ENCODE measurements at regions not wholly inside any gene's neighbourhood (a gene's known extent, or its start where the extent isn't known, plus 50 kb on each side); places are given as distances from the start of the nearest gene placed in this dataset.

- no peak overlapping the region for H3K4me2 ChIP-seq
- peak overlapping the region; percentile 66; the same call in 1 of the 2 replicates for H2AFZ ChIP-seq
- no peaks in the 10 kb centered on the region for H3K36me3 ChIP-seq (ENCODE audit: insufficient read depth)
- Mint-ChIP-seq H3K27ac (no peak overlapping the region), H3K36me3 (ENCODE audit: low read depth) (no peaks in the 10 kb centered on the region), H3K9me3 (peaks cover 3% of the 10 kb centered on the region; the same call in 1 of the 3 replicates), H3K4me3 (no peak overlapping the region), H3K4me1 (peaks cover 9% of the 10 kb centered on the region), H3K27me3 (ENCODE audit: insufficient read depth, low read depth, poor library complexity) (peaks cover 6% of the 10 kb centered on the region)
- no peak for TF ChIP-seq ETS1 (IDR thresholded peaks at IDR 0.05)
- TF ChIP-seq NANOG (IDR thresholded peaks at IDR 0.05; ENCODE audit: borderline replicate concordance), result no peak
- TF ChIP-seq ZNF331 (CRISPR knock-in tag; IDR thresholded peaks at IDR 0.05; ENCODE audit: low read depth), result no peak
- TF ChIP-seq POLR2AphosphoS5 (IDR thresholded peaks at IDR 0.05; ENCODE audit: low read depth), result no peak
- TF ChIP-seq CTCF (conservative IDR thresholded peaks at IDR 0.05; ENCODE audit: low read depth in 2 of 2), result no peak
- TF ChIP-seq EZH2phosphoT487 (IDR thresholded peaks at IDR 0.05; ENCODE audit: unreplicated experiment), result no peak
- no peak for TF ChIP-seq EZH2 (IDR thresholded peaks at IDR 0.05; ENCODE audit: low read depth, unreplicated experiment)
- no peak for TF ChIP-seq ZNF114 (CRISPR knock-in tag; IDR thresholded peaks at IDR 0.05)
- no peak for TF ChIP-seq JUNB (IDR thresholded peaks at IDR 0.05; ENCODE audit: unreplicated experiment)
- TF ChIP-seq REST (IDR thresholded peaks at IDR 0.05; ENCODE audit: unreplicated experiment), result no peak
- no peak for TF ChIP-seq STAT1 (IDR thresholded peaks at IDR 0.05; ENCODE audit: unreplicated experiment)
- no peak for TF ChIP-seq CREB1 (CRISPR knock-in tag; IDR thresholded peaks at IDR 0.05; ENCODE audit: low read depth)
- peaks cover 3% of the 10 kb centered on the region; the same call in 1 of the 2 replicates for H3F3A ChIP-seq (replicated peaks; ENCODE audit: low read depth)
- no peaks in the 10 kb centered on the region for H3K27me3 ChIP-seq (ENCODE audit: insufficient read depth)
- peaks cover 28% of the 10 kb centered on the region for H3K9me2 ChIP-seq (ENCODE audit: insufficient read depth)
- H3K4me3 ChIP-seq, result no peak overlapping the region
- ATAC-seq, result peak; percentile 65
- H4K20me1 ChIP-seq (replicated peaks; ENCODE audit: insufficient read depth), result no peaks in the 10 kb centered on the region
- no peaks in the 10 kb centered on the region for H3K79me2 ChIP-seq (replicated peaks; ENCODE audit: insufficient read depth)
- H3K27ac ChIP-seq (ENCODE audit: low read depth), result no peak overlapping the region
- H3K4me1 ChIP-seq (ENCODE audit: insufficient read depth), result peaks cover 5% of the 10 kb centered on the region
- peak; percentile 11 for DNase-seq (ENCODE audit: low spot score)
Measured at GRCh38 chr5:3715062-3715461, 119.4 kb downstream of the IRX1 start.

Measured in GM23338 (cell line).